AG04450 (cell line): ENCODE measurements at regions not wholly inside any gene's neighbourhood (a gene's known extent, or its start where the extent isn't known, plus 50 kb on each side); places are given as distances from the start of the nearest gene placed in this dataset.

Experiments used
- CTCF ChIA-PET: fragments of 300-600, 350-600 bp; formaldehyde crosslinking; extraction: SDS; loops from one replicate; lab custom pipeline; 2022; ENCODE audit warnings: antibody characterized with exemption, inconsistent platforms; lab: Charles Lee
- POLR2A ChIA-PET: fragments of 350-600 bp; formaldehyde crosslinking; extraction: SDS; loops from one replicate; lab custom pipeline; 2021; ENCODE audit warnings: antibody characterized with exemption, inconsistent platforms; lab: Yijun Ruan, JAX
- DNase-seq: peaks from one replicate; pipeline ENCODE4 v3.0.0-alpha.2; 2011; ENCODE audit warnings: low read depth, low spot score
- H3K27ac ChIP-seq: one replicate; pipeline ENCODE4 v1.5.1; 2012; ENCODE audit warnings: low read depth, low read length, control low read depth
- H3K27me3 ChIP-seq: one replicate; pipeline ENCODE4 v1.6.0; 2012; ENCODE audit warnings: low read length; ENCODE audit not compliant: control insufficient read depth, insufficient read depth
- H3K4me3 ChIP-seq: 2 replicates; pipeline ENCODE4 v1.5.1; 2011; ENCODE audit warnings: mild to moderate bottlenecking, low read depth, low read length, control low read depth
- H3K9me3 ChIP-seq: 2 replicates; pipeline ENCODE4 v1.5.1; 2012; ENCODE audit warnings: low read length; ENCODE audit not compliant: control insufficient read depth, insufficient read depth
- CTCF ChIP-seq: IDR thresholded peaks from 2 replicates; pipeline ENCODE4 v1.5.1; 2011; ENCODE audit warnings: low read depth, low read length, control low read depth, inconsistent platforms

- no peak for TF ChIP-seq CTCF
- ChIA-PET CTCF (no interaction called here), POLR2A (no interaction called here)
- no peaks in the 10 kb centered on the region for H3K9me3 ChIP-seq
- no peaks in the 10 kb centered on the region for H3K27me3 ChIP-seq
- no peak overlapping the region for H3K27ac ChIP-seq
- no peak for DNase-seq
- H3K4me3 ChIP-seq = no peak overlapping the region
Measured at GRCh38 chr4:181670506-181670905, 572.7 kb upstream of the TENM3 start.

- no peak for DNase-seq
- Histone ChIP-seq H3K27ac (no peak overlapping the region), H3K4me3 (no peak overlapping the region), H3K9me3 (no peaks in the 10 kb centered on the region), H3K27me3 (no peaks in the 10 kb centered on the region)
- ChIA-PET POLR2A (no interaction called here), CTCF (interaction anchor here (1.2 kb wide), 1 partner anchor 8 kb away, joined by 4 read pairs; no protein-coding TSS in a partner anchor)
- TF ChIP-seq CTCF = no peak
Measured at GRCh38 chr4:181671672-181672071, 571.5 kb upstream of the TENM3 start.

GRCh38 chr4:181672751-181673150, 570.5 kb upstream of the TENM3 start:
- CTCF ChIA-PET = interaction anchor here (1.2 kb wide), 1 partner anchor 10 kb away, joined by 4 read pairs; no protein-coding TSS in a partner anchor
- POLR2A ChIA-PET = no interaction called here
- H3K9me3 ChIP-seq = no peaks in the 10 kb centered on the region
- no peak for DNase-seq
- H3K4me3 ChIP-seq = no peak overlapping the region
- H3K27ac ChIP-seq = no peak overlapping the region
- no peak for TF ChIP-seq CTCF
- no peaks in the 10 kb centered on the region for H3K27me3 ChIP-seq

GRCh38 chr4:181674315-181674875, 568.8 kb upstream of the TENM3 start:
- Histone ChIP-seq H3K27ac (no peak overlapping the region), H3K9me3 (no peaks in the 10 kb centered on the region), H3K4me3 (no peak overlapping the region), H3K27me3 (no peaks in the 10 kb centered on the region)
- TF ChIP-seq CTCF = no peak
- CTCF ChIA-PET = no interaction called here
- POLR2A ChIA-PET = interaction anchor here (0.6 kb wide), 1 partner anchor 13 kb away, joined by 4 read pairs; no protein-coding TSS in a partner anchor
- no peak for DNase-seq

GRCh38 chr4:181676546-181676945, 566.7 kb upstream of the TENM3 start:
- no peak for TF ChIP-seq CTCF
- DNase-seq = no peak
- CTCF ChIA-PET = interaction anchor here (0.6 kb wide), 1 partner anchor 58 kb away, joined by 3 read pairs; no protein-coding TSS in a partner anchor
- POLR2A ChIA-PET = no interaction called here
- Histone ChIP-seq H3K9me3 (no peaks in the 10 kb centered on the region), H3K27ac (no peak overlapping the region), H3K27me3 (no peaks in the 10 kb centered on the region), H3K4me3 (no peak overlapping the region)
